GM12865 (cell line): ENCODE measurements at regions not wholly inside any gene's neighbourhood (a gene's known extent, or its start where the extent isn't known, plus 50 kb on each side); places are given as distances from the start of the nearest gene placed in this dataset.
"Not testable (repeated sequence)": the region's sequence is repeated elsewhere in the genome, so short reads cannot be mapped to it uniquely, and the experiment has no call there.

Source experiments
- DNase-seq: peaks from one replicate; pipeline ENCODE4 v3.0.0; 2010; ENCODE audit warnings: low read depth
- H3K4me3 ChIP-seq: 2 replicates; pipeline ENCODE4 v1.5.1; 2011; ENCODE audit warnings: mild to moderate bottlenecking, low read depth, low read length, control low read depth
- TF ChIP-seq, protein P1 (sequence below): IDR thresholded peaks from 2 replicates; pipeline ENCODE4 v1.5.1; 2011; ENCODE audit warnings: low read length, control low read depth, low read depth, inconsistent platforms; ENCODE audit not compliant: insufficient read depth; ENCODE audit errors: missing control alignments

DNA sequence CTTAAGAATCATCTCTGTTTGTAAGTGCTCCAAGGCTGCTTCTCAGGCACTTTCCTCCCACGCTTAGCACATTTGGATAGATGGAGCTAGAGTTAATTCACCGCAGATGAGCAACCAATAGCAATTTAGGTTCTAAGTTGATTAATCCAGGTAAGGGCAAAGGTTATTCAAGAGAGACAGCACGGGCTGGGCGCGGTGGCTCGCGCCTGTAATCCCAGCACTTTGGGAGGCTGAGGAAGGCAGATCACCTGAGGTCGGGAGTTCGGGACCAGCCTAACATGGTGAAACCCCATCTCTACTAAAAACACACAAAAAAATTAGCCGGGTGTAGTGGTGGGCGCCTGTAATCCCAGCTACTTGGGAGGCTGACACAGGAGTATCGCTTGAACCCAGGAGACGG is 54.5 kb upstream of the UNC13C start:
- H3K4me3 ChIP-seq, DNase-seq: not testable (repeated sequence)

DNA sequence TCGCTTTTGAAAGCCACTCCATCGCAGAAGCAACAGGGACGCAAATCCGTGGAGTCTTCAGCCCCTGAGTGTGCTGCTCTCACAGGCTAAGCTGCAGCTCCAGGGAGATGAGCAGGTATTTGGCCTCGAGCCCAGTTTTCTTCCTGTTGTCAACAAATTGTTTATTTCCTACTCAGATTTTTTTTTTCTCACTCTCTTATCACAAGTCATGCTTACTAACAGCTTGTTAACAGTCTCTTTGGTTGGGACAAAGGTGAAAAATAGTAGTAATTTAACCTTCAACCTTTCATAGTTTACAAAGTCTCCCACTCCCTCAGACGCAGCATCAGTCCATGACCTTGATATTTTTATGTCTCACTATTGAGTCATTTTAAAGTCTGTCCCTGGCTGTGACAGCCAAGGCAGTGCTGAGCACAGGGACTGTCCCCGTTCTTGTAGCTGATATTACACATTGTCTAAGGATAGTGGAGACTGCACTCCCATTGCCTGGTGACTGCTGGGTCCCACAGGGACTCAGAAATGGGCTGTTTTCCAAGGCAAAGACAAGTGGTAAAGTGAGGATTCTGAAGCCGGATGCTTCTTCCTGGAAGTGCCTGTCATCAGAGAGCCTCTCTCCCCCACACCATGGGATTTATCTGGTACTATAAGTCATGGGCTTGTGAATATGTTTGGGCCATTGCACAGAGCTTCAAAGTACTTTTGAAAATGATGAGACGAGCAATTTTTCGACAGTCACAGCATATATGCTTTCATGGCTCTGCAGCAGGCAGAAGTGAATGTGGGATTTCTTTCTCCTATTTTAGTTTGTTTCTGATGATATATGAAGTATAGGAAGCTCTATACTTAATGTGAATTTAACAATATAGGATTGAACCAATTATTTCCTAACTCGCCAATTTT is 59.8 kb upstream of the UNC13C start:
- H3K4me3 ChIP-seq, result no peak overlapping the region
- DNase-seq, result no peak
- TF ChIP-seq, protein P1, sequence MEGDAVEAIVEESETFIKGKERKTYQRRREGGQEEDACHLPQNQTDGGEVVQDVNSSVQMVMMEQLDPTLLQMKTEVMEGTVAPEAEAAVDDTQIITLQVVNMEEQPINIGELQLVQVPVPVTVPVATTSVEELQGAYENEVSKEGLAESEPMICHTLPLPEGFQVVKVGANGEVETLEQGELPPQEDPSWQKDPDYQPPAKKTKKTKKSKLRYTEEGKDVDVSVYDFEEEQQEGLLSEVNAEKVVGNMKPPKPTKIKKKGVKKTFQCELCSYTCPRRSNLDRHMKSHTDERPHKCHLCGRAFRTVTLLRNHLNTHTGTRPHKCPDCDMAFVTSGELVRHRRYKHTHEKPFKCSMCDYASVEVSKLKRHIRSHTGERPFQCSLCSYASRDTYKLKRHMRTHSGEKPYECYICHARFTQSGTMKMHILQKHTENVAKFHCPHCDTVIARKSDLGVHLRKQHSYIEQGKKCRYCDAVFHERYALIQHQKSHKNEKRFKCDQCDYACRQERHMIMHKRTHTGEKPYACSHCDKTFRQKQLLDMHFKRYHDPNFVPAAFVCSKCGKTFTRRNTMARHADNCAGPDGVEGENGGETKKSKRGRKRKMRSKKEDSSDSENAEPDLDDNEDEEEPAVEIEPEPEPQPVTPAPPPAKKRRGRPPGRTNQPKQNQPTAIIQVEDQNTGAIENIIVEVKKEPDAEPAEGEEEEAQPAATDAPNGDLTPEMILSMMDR, result no peak

DNA sequence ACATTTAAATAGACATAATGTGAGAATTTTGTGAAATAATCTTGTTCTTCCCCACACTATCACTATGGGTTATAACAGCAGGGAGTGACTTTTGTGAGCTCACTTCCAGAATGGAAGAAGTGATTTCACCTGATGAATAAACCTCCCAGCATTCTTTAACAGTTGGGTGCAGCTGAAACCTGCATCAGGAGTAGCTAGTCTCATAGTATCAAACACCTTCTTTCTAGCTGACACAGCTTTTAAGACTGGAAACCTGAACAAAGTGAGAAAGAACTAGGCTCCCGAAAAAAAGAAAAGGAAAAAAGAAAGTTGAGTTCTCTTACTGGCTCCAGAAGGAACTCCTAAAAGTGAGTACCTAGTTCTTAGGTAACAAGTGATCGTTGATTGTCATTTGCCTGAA is 61.1 kb upstream of the UNC13C start:
- H3K4me3 ChIP-seq, result no peak overlapping the region
- TF ChIP-seq, protein P1, result no peak
- no peak for DNase-seq

DNA sequence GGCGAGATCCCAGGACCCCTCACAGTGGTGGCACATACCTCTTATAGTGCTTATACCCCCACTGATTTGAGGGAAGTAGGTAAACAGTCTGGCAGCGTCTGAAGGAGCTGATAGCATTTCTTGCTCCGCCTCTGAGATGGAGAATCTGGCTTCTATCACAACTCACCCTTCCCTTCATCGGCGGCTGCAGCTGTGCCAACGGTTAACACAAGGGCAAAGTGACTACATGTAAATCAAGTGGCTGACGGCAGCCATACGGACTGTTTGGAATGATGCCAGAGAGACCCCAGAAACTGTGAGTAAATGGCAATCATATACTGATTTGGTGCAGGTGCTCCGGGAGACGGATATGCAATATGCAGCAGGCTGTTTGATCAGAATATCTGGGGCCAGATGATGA is 66.8 kb upstream of the UNC13C start:
- TF ChIP-seq, protein P1, result no peak
- H3K4me3 ChIP-seq, result no peak overlapping the region
- DNase-seq, result no peak

DNA sequence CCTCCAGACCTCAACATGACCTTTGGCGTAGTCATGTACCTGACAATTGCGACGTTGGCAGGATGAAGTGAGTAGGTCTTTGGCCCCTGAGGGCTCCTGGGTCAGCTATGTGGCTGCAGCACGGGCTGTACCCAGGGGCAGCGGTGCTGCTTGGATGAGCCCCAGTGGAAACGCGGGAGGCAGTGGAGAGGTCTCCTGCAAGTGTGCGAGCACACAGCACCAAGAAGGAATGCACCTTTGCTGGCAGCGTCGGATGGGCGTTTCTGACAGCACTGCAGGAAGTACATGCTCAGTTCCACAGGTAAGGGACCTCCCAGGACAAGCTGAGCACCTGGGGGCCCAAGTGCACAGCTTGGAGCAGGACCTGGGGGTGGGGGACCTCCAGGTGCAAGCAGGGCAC is 67.4 kb upstream of the UNC13C start:
- DNase-seq, result no peak
- no peak overlapping the region for H3K4me3 ChIP-seq
- TF ChIP-seq, protein P1, result no peak

DNA sequence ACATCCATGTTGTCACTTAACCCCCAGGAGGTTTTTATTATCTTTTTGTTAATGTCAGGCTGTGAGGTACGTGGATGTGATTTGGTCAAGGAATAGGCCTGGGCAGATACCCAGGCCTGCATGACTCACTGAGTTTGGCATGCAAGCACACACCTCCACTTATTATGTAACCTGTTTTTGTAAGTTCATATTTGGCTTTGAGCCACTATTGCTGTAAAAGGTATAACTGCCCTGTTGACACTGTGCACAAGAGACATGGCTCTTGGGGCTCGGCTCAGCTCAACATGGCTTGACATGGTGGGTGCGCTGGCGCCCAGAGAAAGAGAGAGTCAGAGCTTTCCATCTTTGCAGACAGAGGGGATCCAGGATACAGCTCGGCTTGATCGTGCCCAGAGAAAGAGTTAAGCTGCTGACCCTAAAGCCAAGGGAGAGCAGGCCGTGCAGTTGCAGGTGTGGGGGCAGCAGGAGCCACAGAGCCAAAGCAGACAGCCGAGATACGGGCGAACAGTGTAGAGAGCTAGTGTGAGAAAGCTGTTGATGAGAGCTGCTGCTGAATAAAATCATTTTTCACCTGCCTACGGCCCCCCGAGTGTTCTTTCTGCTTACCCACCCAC is 67.9 kb upstream of the UNC13C start:
- TF ChIP-seq, protein P1, result no peak
- DNase-seq, result no peak

DNA sequence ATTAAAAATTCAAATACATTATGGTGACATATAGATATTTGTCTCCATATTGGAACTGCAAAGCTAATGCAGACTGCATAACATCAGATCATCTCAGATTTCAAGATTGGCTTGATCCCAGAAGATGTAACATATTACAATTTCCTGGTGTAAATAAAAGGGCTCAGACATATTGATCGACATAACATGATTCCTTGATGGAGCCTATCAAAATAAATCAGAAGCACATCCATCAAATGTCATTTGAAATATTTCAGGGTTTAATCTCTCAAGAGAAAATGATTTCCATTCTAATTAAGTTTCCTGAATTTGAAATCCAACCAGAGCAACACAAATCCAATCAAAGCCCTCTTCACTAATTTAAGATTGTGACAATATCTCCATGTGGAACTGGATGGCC is 75.1 kb upstream of the UNC13C start:
- no peak for DNase-seq
- TF ChIP-seq, protein P1, result no peak
- no peak overlapping the region for H3K4me3 ChIP-seq

More for the DNA sequence above, 67.9 kb upstream of the UNC13C start:
- no peak overlapping the region for H3K4me3 ChIP-seq

DNA sequence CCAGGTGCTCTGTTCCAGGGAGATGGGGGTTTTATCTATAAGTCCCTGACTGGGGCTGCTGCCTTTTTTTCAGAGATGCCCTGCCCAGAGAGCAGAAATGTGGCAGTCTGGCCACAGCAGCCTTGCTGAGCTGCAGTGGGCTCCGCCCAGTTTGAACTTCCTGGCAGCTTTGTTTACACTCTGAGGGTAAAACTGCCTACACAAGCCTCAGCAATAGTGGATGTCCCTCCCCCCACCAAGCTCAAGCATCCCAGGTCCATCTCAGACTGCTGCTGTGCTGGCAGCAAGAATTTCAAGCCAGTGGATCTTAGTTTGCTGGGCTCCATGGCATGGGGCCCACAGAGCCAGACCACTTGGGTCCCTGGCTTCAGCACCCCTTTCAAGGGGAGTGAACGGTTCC is 84.8 kb upstream of the UNC13C start:
- DNase-seq, result not testable (repeated sequence)

More for the DNA sequence above, 84.8 kb upstream of the UNC13C start:
- not testable (repeated sequence) for H3K4me3 ChIP-seq
